ENCODE measurements at regions not wholly inside any gene's neighbourhood (a gene's known extent, or its start where the extent isn't known, plus 50 kb on each side); places are given as distances from the start of the nearest gene placed in this dataset.

GRCh38 chr6:44762496-44762895 is 375.0 kb downstream of the CDC5L start:
- TF ChIP-seq CTCF (IDR thresholded peaks at IDR 0.05): no peak
- no peak for TF ChIP-seq POLR2A (IDR thresholded peaks at IDR 0.05)
